ENCODE measurements at regions not wholly inside any gene's neighbourhood (a gene's known extent, or its start where the extent isn't known, plus 50 kb on each side); places are given as distances from the start of the nearest gene placed in this dataset.
"Not testable (repeated sequence)": the region's sequence is repeated elsewhere in the genome, so short reads cannot be mapped to it uniquely, and the experiment has no call there.

GRCh38 chr13:66200555-66200954 is 1029.6 kb downstream of the PCDH9 start:
- Mint-ChIP-seq H3K27me3 (no peaks in the 10 kb centered on the region), H3K9me3 (ENCODE audit: low read depth) (peaks cover 3% of the 10 kb centered on the region), H3K36me3 (no peaks in the 10 kb centered on the region), H3K27ac (no peak overlapping the region), H3K4me1 (ENCODE audit: low read depth) (no peaks in the 10 kb centered on the region), H3K4me3 (no peak overlapping the region)

- Mint-ChIP-seq H3K27me3 (no peaks in the 10 kb centered on the region), H3K4me1 (ENCODE audit: low read depth) (no peaks in the 10 kb centered on the region)
These were observed 1034.9 kb downstream of the PCDH9 start for GRCh38 chr13:66195238-66195637.

GRCh38 chr13:66189986-66190385 is 1040.2 kb downstream of the PCDH9 start:
- H3K36me3 Mint-ChIP-seq = no peaks in the 10 kb centered on the region
- H3K27me3 Mint-ChIP-seq = no peaks in the 10 kb centered on the region
- H3K4me3 Mint-ChIP-seq = no peak overlapping the region
- no peaks in the 10 kb centered on the region for H3K4me1 Mint-ChIP-seq (ENCODE audit: low read depth)
- no peak overlapping the region for H3K27ac Mint-ChIP-seq
- peaks cover 3% of the 10 kb centered on the region for H3K9me3 Mint-ChIP-seq (ENCODE audit: low read depth)

More at GRCh38 chr13:66195238-66195637, 1034.9 kb downstream of the PCDH9 start:
- no peak overlapping the region for H3K4me3 Mint-ChIP-seq
- H3K27ac Mint-ChIP-seq = no peak overlapping the region
- no peaks in the 10 kb centered on the region for H3K36me3 Mint-ChIP-seq
- H3K9me3 Mint-ChIP-seq (ENCODE audit: low read depth) = peaks cover 6% of the 10 kb centered on the region

- no peaks in the 10 kb centered on the region for H3K4me1 Mint-ChIP-seq (ENCODE audit: low read depth)
- H3K27ac Mint-ChIP-seq = no peak overlapping the region
- no peaks in the 10 kb centered on the region for H3K9me3 Mint-ChIP-seq (ENCODE audit: low read depth)
- no peaks in the 10 kb centered on the region for H3K36me3 Mint-ChIP-seq
- H3K4me3 Mint-ChIP-seq = no peak overlapping the region
- no peaks in the 10 kb centered on the region for H3K27me3 Mint-ChIP-seq
These were observed 1049.3 kb downstream of the PCDH9 start for GRCh38 chr13:66180836-66181235.

- Mint-ChIP-seq H3K36me3 (no peaks in the 10 kb centered on the region), H3K9me3 (ENCODE audit: low read depth) (peaks cover 4% of the 10 kb centered on the region), H3K27ac (no peak overlapping the region), H3K4me3 (no peak overlapping the region), H3K4me1 (ENCODE audit: low read depth) (no peaks in the 10 kb centered on the region), H3K27me3 (no peaks in the 10 kb centered on the region)
These were observed 1058.2 kb downstream of the PCDH9 start for GRCh38 chr13:66171920-66172319.

GRCh38 chr13:66162470-66162869 is 1067.7 kb downstream of the PCDH9 start:
- Mint-ChIP-seq H3K27ac (no peak overlapping the region), H3K36me3 (no peaks in the 10 kb centered on the region), H3K27me3 (no peaks in the 10 kb centered on the region), H3K9me3 (ENCODE audit: low read depth) (no peaks in the 10 kb centered on the region), H3K4me1 (ENCODE audit: low read depth) (no peaks in the 10 kb centered on the region), H3K4me3 (no peak overlapping the region)

GRCh38 chr13:66159511-66159910 is 1070.6 kb downstream of the PCDH9 start:
- Mint-ChIP-seq H3K36me3 (no peaks in the 10 kb centered on the region), H3K4me1 (ENCODE audit: low read depth) (no peaks in the 10 kb centered on the region), H3K4me3 (no peak overlapping the region), H3K27me3 (no peaks in the 10 kb centered on the region), H3K9me3 (ENCODE audit: low read depth) (no peaks in the 10 kb centered on the region), H3K27ac (no peak overlapping the region)

- Mint-ChIP-seq H3K9me3 (ENCODE audit: low read depth) (peaks cover 4% of the 10 kb centered on the region), H3K27ac (no peak overlapping the region), H3K4me3 (no peak overlapping the region), H3K4me1 (ENCODE audit: low read depth) (no peaks in the 10 kb centered on the region), H3K36me3 (no peaks in the 10 kb centered on the region), H3K27me3 (no peaks in the 10 kb centered on the region)
These were observed 1075.2 kb downstream of the PCDH9 start for GRCh38 chr13:66154976-66155375.

- Mint-ChIP-seq H3K4me3 (no peak overlapping the region), H3K36me3 (no peaks in the 10 kb centered on the region), H3K27ac (no peak overlapping the region), H3K27me3 (no peaks in the 10 kb centered on the region), H3K4me1 (ENCODE audit: low read depth) (no peaks in the 10 kb centered on the region), H3K9me3 (ENCODE audit: low read depth) (peaks cover 4% of the 10 kb centered on the region)
These were observed 1075.8 kb downstream of the PCDH9 start for GRCh38 chr13:66154354-66154753.

- no peaks in the 10 kb centered on the region for H3K27me3 Mint-ChIP-seq
- peaks cover 4% of the 10 kb centered on the region for H3K9me3 Mint-ChIP-seq (ENCODE audit: low read depth)
- H3K36me3 Mint-ChIP-seq = no peaks in the 10 kb centered on the region
- H3K4me1 Mint-ChIP-seq (ENCODE audit: low read depth) = no peaks in the 10 kb centered on the region
- no peak overlapping the region for H3K4me3 Mint-ChIP-seq
- H3K27ac Mint-ChIP-seq = no peak overlapping the region
These were observed 1077.5 kb downstream of the PCDH9 start for GRCh38 chr13:66152596-66152995.

GRCh38 chr13:66144357-66144756 is 1085.8 kb downstream of the PCDH9 start:
- not testable (repeated sequence) for H3K36me3 Mint-ChIP-seq; H3K9me3 Mint-ChIP-seq (ENCODE audit: low read depth); H3K4me3 Mint-ChIP-seq

GRCh38 chr13:66139701-66140100 is 1090.4 kb downstream of the PCDH9 start:
- Mint-ChIP-seq H3K4me1 (ENCODE audit: low read depth) (no peaks in the 10 kb centered on the region), H3K9me3 (ENCODE audit: low read depth) (peaks cover 10% of the 10 kb centered on the region), H3K27ac (no peak overlapping the region), H3K4me3 (no peak overlapping the region), H3K36me3 (no peaks in the 10 kb centered on the region), H3K27me3 (no peaks in the 10 kb centered on the region)

More at GRCh38 chr13:66144357-66144756, 1085.8 kb downstream of the PCDH9 start:
- H3K4me1 Mint-ChIP-seq (ENCODE audit: low read depth); H3K27ac Mint-ChIP-seq; H3K27me3 Mint-ChIP-seq: not testable (repeated sequence)

- H3K4me1 Mint-ChIP-seq (ENCODE audit: low read depth) = no peaks in the 10 kb centered on the region
- H3K9me3 Mint-ChIP-seq (ENCODE audit: low read depth) = peaks cover 10% of the 10 kb centered on the region
- no peaks in the 10 kb centered on the region for H3K36me3 Mint-ChIP-seq
- H3K27ac Mint-ChIP-seq = no peak overlapping the region
- no peaks in the 10 kb centered on the region for H3K27me3 Mint-ChIP-seq
- H3K4me3 Mint-ChIP-seq = no peak overlapping the region
These were observed 1090.9 kb downstream of the PCDH9 start for GRCh38 chr13:66139250-66139649.

GRCh38 chr13:66138172-66138811 is 1091.8 kb downstream of the PCDH9 start:
- no peaks in the 10 kb centered on the region for H3K27me3 Mint-ChIP-seq
- H3K27ac Mint-ChIP-seq = no peak overlapping the region
- no peaks in the 10 kb centered on the region for H3K4me1 Mint-ChIP-seq (ENCODE audit: low read depth)
- H3K36me3 Mint-ChIP-seq = no peaks in the 10 kb centered on the region
- H3K9me3 Mint-ChIP-seq (ENCODE audit: low read depth) = peaks cover 10% of the 10 kb centered on the region
- no peak overlapping the region for H3K4me3 Mint-ChIP-seq

- no peaks in the 10 kb centered on the region for H3K36me3 Mint-ChIP-seq
- H3K4me1 Mint-ChIP-seq (ENCODE audit: low read depth) = no peaks in the 10 kb centered on the region
- no peak overlapping the region for H3K27ac Mint-ChIP-seq
- no peak overlapping the region for H3K4me3 Mint-ChIP-seq
- H3K9me3 Mint-ChIP-seq (ENCODE audit: low read depth) = peaks cover 10% of the 10 kb centered on the region
- H3K27me3 Mint-ChIP-seq = no peaks in the 10 kb centered on the region
These were observed 1092.8 kb downstream of the PCDH9 start for GRCh38 chr13:66137384-66137783.

- Mint-ChIP-seq H3K27ac (no peak overlapping the region), H3K27me3 (no peaks in the 10 kb centered on the region), H3K4me1 (ENCODE audit: low read depth) (no peaks in the 10 kb centered on the region), H3K36me3 (no peaks in the 10 kb centered on the region), H3K4me3 (no peak overlapping the region), H3K9me3 (ENCODE audit: low read depth) (peaks cover 3% of the 10 kb centered on the region)
These were observed 1101.4 kb downstream of the PCDH9 start for GRCh38 chr13:66128692-66129269.
